HG03457 (cell line): ENCODE measurements at regions not wholly inside any gene's neighbourhood (a gene's known extent, or its start where the extent isn't known, plus 50 kb on each side); places are given as distances from the start of the nearest gene placed in this dataset.
A peak's percentile ranks its signal among the peaks of the same experiment; 100 is the strongest.
"Not testable (repeated sequence)": the region's sequence is repeated elsewhere in the genome, so short reads cannot be mapped to it uniquely, and the experiment has no call there.

Experiments used
- ATAC-seq: cut with Tn5 transposase; IDR thresholded peaks from one replicate; pipeline ENCODE4 v1.9.1; 2021; ENCODE audit warnings: moderate number of reproducible peaks; ENCODE audit not compliant: unreplicated experiment

- ATAC-seq = no peak
These were observed 97.3 kb downstream of the CCDC71L start for GRCh38 chr7:106563466-106564150.

- no peak for ATAC-seq
These were observed 98.1 kb downstream of the CCDC71L start for GRCh38 chr7:106562711-106563366.

DNA sequence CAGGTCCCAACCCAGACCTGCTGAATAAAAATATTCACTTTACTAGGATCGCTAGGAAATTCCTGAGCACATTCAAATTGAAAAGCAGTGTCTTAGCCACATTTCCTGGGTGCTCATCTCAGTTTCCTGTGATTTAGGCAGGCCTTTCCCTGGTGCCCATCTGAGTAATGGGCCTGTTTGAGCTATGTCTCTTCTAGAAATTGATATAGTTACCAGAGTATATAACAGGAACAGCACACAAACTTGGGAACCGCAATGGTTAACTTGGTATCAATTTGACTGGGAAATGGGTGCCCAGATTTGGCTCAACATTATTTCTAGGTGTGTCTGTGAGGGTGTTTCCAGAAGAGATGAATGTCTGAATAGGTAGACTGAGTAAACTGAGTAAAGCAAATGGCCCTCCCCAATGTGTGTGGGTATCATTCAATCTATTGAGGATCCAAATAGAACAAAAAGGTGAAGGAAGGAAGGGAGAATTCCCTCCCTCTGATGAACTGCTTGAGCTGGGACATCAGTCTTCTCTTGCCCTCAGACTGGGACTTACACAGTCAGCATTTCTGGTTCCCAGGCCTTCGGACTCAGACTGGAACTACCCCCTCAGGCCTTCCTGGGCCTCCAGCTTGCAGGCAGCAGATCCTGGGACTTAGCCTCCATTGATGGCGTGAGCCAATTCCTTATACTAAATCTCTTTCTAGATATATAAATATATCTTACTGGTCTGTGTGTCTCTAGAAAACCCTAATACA is 99.1 kb downstream of the CCDC71L start:
- no peak for ATAC-seq

- ATAC-seq = no peak
These were observed 99.8 kb downstream of the CCDC71L start for GRCh38 chr7:106561151-106561550.

DNA sequence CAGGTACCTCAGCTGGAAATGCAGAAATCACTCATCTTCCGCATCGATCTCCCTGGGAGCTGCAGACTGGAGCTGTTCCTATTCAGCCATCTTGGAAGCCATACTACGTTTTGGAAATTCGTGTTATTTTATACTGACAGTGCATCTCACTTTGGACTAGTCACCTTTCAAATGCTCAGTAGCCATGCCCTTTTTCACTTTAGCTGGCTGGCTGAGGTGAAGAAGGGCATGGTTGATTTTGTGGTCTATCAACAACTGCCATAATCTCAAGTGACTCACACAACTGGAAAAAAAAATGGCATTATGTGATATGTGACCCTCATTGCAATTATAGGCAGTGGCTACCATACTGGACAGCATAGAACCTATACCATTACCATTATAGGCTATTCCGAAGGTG is 100.5 kb downstream of the CCDC71L start:
- no peak for ATAC-seq

- ATAC-seq = not testable (repeated sequence)
These were observed 104.7 kb downstream of the CCDC71L start for GRCh38 chr7:106556244-106556643.

DNA sequence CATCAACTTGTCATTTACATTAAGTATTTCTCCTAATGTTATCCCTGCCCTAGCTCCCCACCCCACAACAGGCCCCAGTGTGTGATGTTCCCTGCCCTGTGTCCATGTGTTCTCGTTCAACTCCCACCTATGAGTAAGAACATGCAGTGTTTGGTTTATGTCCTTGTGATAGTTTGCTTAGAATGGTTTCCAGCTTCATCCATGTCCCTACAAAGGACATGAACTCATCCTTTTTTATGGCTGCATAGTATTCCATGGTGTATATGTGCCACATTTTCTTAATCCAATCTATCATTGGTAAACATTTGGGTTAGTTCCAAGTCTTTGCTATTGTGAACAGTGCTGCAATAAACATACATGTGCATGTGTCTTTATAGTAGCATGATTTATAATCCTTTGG is 106.3 kb downstream of the CCDC71L start:
- ATAC-seq = not testable (repeated sequence)

DNA sequence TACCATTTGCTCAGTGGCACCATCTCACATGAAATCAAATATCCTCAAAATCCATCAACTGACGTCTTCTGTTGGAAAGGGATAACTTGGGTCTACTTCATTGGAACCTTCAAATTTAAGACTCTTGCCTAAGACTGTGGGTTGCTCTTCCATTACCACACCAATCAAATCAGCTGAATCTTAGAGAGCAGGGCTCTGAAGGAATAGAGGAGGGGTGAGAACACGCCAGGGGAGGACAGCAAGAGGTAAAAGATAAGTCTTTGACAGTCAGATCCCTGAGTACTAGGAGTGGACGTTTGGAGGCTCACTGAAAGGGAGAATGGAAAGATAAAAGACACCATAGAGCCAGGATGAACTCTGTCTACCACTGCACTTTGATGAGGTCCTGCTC is 107.5 kb downstream of the CCDC71L start:
- ATAC-seq = no peak

GRCh38 chr7:106552645-106553445 is 108.1 kb downstream of the CCDC71L start:
- peak; percentile 94 for ATAC-seq

DNA sequence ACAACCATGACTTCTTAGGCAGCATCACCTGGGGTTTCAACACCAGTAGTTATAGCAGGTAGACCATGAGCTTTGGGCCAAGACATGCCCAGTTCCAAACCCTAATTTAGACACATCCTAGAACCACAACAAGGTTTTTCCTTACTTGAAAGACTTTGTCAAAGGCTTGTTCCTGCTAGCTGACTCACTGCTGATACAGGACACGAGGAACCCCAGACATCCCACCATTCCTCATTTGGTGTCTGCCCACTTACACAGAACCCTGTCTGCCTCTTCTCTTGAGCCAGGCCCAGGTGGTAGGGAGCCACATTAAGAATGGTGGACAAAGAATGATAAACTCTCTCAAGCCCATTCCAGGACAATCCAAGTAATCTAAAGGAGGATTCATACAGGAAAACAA is 109.0 kb downstream of the CCDC71L start:
- no peak for ATAC-seq

- no peak for ATAC-seq
These were observed 112.5 kb downstream of the CCDC71L start for GRCh38 chr7:106548491-106548890.

DNA sequence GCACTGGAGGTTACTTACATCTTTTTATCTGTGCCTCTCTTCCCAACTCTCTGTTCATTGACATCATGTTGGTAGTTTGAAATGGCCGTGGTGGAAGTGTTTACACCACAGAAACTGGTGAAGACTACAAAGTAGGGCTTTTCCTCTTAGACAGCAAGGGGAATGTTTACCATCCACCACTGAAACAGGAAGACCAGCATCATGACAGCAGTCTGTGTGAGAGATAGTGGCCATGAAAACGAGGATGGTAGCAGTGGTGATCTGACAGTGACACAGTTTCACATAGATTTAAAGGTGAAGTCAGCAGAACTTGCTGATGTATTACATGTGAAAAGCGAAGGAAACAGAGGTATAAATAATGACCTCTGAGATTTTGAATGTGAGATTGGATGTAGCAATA is 115.7 kb downstream of the CCDC71L start:
- ATAC-seq = no peak

DNA sequence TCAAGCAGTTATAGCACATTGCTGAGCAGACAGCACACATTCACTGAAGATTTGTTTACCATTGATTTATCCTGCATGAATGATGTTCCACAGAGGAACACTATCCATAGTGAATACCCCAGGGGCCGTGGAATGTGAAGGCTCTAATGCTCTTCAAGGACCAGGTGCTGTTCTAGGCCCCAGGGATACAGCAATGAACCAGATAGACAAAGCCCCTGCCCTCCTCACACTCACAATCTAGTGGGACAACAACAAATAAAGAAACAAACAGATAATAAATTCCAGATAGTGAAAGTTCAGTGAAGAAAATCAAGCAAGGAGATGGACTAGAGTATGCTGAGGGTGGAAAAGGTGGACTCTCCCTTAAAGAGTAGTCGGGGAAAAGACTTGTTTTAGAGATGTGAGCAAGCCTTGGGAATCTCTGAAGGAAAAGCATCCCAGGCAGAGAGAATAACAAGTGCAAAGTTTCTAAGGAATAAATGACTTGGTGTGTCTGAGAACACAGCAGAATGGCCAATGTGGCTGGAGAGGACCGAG is 117.7 kb downstream of the CCDC71L start:
- ATAC-seq = no peak

GRCh38 chr7:106542550-106543220 is 118.3 kb downstream of the CCDC71L start:
- ATAC-seq = peak; percentile 48

- no peak for ATAC-seq
These were observed 122.3 kb downstream of the CCDC71L start for GRCh38 chr7:106538638-106539037.

DNA sequence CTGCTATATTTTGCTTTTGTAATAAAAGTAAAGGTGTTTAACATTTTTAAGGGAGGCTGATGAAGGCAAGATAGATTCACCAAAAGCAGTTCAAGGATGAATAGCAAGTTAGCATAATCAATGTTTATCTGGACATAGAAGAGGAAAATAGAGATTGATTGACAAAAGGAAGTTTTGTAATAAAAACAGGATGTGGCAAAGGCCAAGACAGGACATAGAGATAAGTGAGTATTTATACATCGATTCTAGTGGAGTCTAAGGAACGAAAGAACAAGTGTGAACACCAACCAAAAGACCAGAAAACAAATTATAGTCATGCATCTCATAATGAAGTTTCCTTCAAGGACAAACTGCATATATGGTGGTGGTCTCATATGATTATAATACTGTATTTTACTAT is 123.8 kb downstream of the CCDC71L start:
- no peak for ATAC-seq

GRCh38 chr7:106536079-106536478 is 124.9 kb downstream of the CCDC71L start:
- ATAC-seq = no peak

DNA sequence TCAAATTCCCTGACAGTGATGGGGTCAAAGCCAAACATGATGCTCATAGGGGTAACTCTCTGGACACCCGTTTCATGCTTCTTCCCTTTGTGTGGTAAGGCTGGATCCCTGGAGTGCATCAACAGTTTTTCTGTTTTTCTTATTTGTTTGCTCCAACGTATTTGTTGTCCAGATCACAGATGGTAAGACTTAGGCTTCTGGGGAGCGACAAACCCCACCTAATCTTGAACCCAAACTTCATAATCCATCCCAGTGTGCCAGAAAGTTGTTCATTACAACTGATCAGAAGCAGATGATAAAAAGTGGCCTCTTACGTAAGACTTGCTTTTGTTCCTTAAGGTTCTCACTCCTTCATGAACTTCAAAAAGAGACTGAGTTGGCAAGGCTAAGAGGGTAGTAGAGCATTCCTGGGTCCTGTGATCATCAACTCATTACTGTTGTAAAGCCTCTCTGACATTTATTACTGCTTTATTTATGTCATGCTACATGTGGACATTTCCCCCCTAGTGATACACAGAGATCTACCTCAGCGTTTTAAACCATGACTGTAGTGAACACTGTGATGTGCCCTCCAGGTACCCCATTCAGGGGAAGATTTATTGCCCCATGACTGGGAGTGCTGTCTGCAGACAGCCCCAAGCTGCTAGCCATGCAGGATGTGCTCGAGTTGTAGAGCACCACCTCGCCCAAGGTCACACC is 125.6 kb downstream of the CCDC71L start:
- no peak for ATAC-seq

GRCh38 chr7:106534271-106534846 is 126.6 kb downstream of the CCDC71L start:
- ATAC-seq = no peak
